ENCODE measurements at regions not wholly inside any gene's neighbourhood (a gene's known extent, or its start where the extent isn't known, plus 50 kb on each side); places are given as distances from the start of the nearest gene placed in this dataset.

DNA sequence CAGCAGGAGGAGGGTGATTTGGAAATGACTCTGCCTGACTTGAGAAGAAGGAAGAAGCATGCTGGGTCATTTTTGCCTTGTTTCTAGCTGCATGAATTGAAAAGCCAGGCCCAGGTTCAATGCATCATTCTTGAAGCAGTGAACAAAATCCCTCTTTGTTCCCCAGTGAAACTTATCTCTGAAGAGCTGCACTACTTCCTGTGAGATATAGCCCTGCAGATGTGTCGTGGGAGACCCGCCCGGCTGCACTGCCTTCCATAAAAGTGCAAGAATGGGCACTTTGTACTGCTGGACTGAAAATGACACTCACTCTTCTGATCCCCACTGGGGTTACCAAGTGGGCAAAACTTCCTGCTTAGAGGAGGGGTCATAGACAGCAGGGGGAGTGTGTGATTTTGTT lies 249.2 kb upstream of the NFIA start:
- TF ChIP-seq CTCF (IDR thresholded peaks at IDR 0.05) = no peak
- no peak for TF ChIP-seq POLR2A (IDR thresholded peaks at IDR 0.05)
- TF ChIP-seq POLR2AphosphoS5 (IDR thresholded peaks at IDR 0.05) = no peak

Data from breast epithelium (tissue), 3 donors.